K562 (cell line): ENCODE measurements at regions not wholly inside any gene's neighbourhood (a gene's known extent, or its start where the extent isn't known, plus 50 kb on each side); places are given as distances from the start of the nearest gene placed in this dataset.
A peak's percentile ranks its signal among the peaks of the same experiment; 100 is the strongest.

Experiments used
- ATAC-seq: fragments of 200-7000 bp; cut with Tn5 transposase; 3 replicates; pipeline ENCODE4 v1.9.1; 2020; ENCODE audit warnings: moderate library complexity
- BruUV-seq: library from RNA; stranded (reverse); fragments of 400-500 nt; replicated peaks from 2 replicates; lab custom pipeline; 2021; lab: Mats Ljungman, UMichigan
- CTCF ChIA-PET: fragments of 300-600 bp; formaldehyde crosslinking; extraction: SDS; loops from one replicate; lab custom pipeline; 2021; ENCODE audit warnings: low intra/inter-chr PET ratio; lab: Yijun Ruan, JAX
- POLR2A ChIA-PET: fragments of 300-600, 350-650 bp; sonication (Branson Sonifier 250); formaldehyde crosslinking; extraction: SDS; loops from one replicate; lab custom pipeline; 2021; ENCODE audit warnings: antibody characterized with exemption, inconsistent platforms; lab: Yijun Ruan, JAX
- DNase-seq, 4 experiments: peaks; one replicate each; pipeline versions ENCODE4 v3.0.0 to v3.0.0-alpha.2; 2011 to 2018; ENCODE audit warnings: low spot score in 3 of 4, mixed read lengths in 3 of 4; ENCODE audit errors: extremely low read depth in 1 of 4
- FAIRE-seq: peaks from 2 replicates; lab custom pipeline; 2011; peaks lifted over from hg19 to GRCh38; lab: Jason Lieb, UNC
- H2AFZ ChIP-seq: 2 replicates; pipeline ENCODE4 v1.6.0; 2011; ENCODE audit warnings: low read depth, low read length, control low read depth, inconsistent platforms
- H3K27ac ChIP-seq: fragments of 200-600 bp; 3 replicates; pipeline ENCODE4 v1.8.0; 2011; ENCODE audit warnings: low read depth, mild to moderate bottlenecking, control low read depth, inconsistent platforms, low read length, moderate library complexity, mixed read lengths; ENCODE audit errors: extremely low read depth
- H3K27me3 ChIP-seq, 2 experiments: fragments of 300-600 bp in 1 of 2; 2 replicates in 1 of 2; 3 replicates in 1 of 2; pipeline versions ENCODE4 v1.6.0 to v1.8.0; 2011; ENCODE audit warnings: inconsistent platforms in 2 of 2, low read length in 2 of 2, mild to moderate bottlenecking in 1 of 2, mixed read lengths in 1 of 2, moderate library complexity in 1 of 2; ENCODE audit not compliant: control insufficient read depth in 2 of 2, insufficient read depth in 2 of 2
- H3K36me3 ChIP-seq: fragments of 300-600 bp; 3 replicates; pipeline ENCODE4 v1.8.0; 2011; ENCODE audit warnings: mild to moderate bottlenecking, low read length, inconsistent platforms; ENCODE audit not compliant: control insufficient read depth, insufficient read depth
- H3K4me1 ChIP-seq, 2 experiments: fragments of 200-600 bp in 1 of 2; replicated peaks in 1 of 2; 2 replicates in 1 of 2; 3 replicates in 1 of 2; pipeline versions ENCODE4 v1.5.1 to v1.8.0; 2011; ENCODE audit warnings: inconsistent platforms in 2 of 2, low read length in 2 of 2, mild to moderate bottlenecking in 1 of 2, mixed read lengths in 1 of 2, moderate library complexity in 1 of 2; ENCODE audit not compliant: control insufficient read depth in 2 of 2, insufficient read depth in 2 of 2
- H3K4me2 ChIP-seq: 2 replicates; pipeline ENCODE4 v1.6.1; 2011; ENCODE audit warnings: low read length, control low read depth, inconsistent platforms, mixed read lengths; ENCODE audit not compliant: insufficient read depth
- H3K4me3 ChIP-seq: fragments of 200-600 bp; sonication (generic), shearing (Covaris generic); 2 replicates; pipeline ENCODE4 v1.5.1; 2016; ENCODE audit warnings: control low read depth, inconsistent platforms
- H3K79me2 ChIP-seq: fragments of 200-600 bp; 3 replicates; pipeline ENCODE4 v1.8.0; 2011; ENCODE audit warnings: low read length, inconsistent platforms; ENCODE audit not compliant: control insufficient read depth, insufficient read depth
- H3K9ac ChIP-seq, 2 experiments: 2 replicates each; pipeline versions ENCODE4 v1.6.0 to v1.6.1; 2011; ENCODE audit warnings: low read depth in 2 of 2, low read length in 2 of 2, control low read depth in 1 of 2, inconsistent platforms in 1 of 2, mild to moderate bottlenecking in 1 of 2, mixed read lengths in 1 of 2; ENCODE audit not compliant: insufficient read depth in 1 of 2
- H3K9me1 ChIP-seq: one replicate; pipeline ENCODE4 v1.6.0; 2011; ENCODE audit warnings: inconsistent platforms, mild to moderate bottlenecking, low read length, moderate library complexity; ENCODE audit not compliant: control insufficient read depth, insufficient read depth
- H3K9me3 ChIP-seq: replicated peaks from 2 replicates; pipeline ENCODE4 v1.5.1; 2011; ENCODE audit warnings: low read depth, low read length, inconsistent platforms; ENCODE audit not compliant: control insufficient read depth, insufficient read depth
- H4K20me1 ChIP-seq: replicated peaks from 2 replicates; pipeline ENCODE4 v1.6.1; 2011; ENCODE audit warnings: low read length, inconsistent platforms, mixed read lengths; ENCODE audit not compliant: control insufficient read depth, insufficient read depth
- CEBPB ChIP-seq: fragments of 450-650 bp; IDR thresholded peaks from 2 replicates; pipeline ENCODE4 v1.6.1; 2016; ENCODE audit warnings: missing genetic modification characterization, missing compliant biosample characterization
- CEBPG ChIP-seq, 3 experiments: fragments of 200-800 bp in 1 of 3; sonication (Bioruptor generic) in 1 of 3; sonication (generic) in 1 of 3; formaldehyde crosslinking in 1 of 3; IDR thresholded peaks in 2 of 3; conservative IDR thresholded peaks in 1 of 3; 2 replicates each; pipeline versions ENCODE4 v1.6.1 to v1.8.0; 2016 to 2022; ENCODE audit warnings: missing compliant biosample characterization in 2 of 3, missing genetic modification characterization in 2 of 3, mild to moderate bottlenecking in 1 of 3, missing genetic modification reagents in 1 of 3
- KDM4B ChIP-seq, 2 experiments: fragments of 450-650 bp in 1 of 2; sonication (generic) in 1 of 2; IDR thresholded peaks; 2 replicates each; pipeline ENCODE4 v1.6.1; 2016 to 2017; ENCODE audit warnings: borderline replicate concordance in 2 of 2, antibody characterized with exemption in 1 of 2, low read depth in 1 of 2, mild to moderate bottlenecking in 1 of 2
- MEF2D ChIP-seq: conservative IDR thresholded peaks from 2 replicates; pipeline ENCODE4 v1.6.1; 2016; ENCODE audit warnings: low read depth, missing genetic modification characterization, missing compliant biosample characterization
- MLX ChIP-seq, 2 experiments: fragments of 450-650 bp in 1 of 2; sonication (generic) in 1 of 2; formaldehyde crosslinking; conservative IDR thresholded peaks; 2 replicates each; pipeline versions ENCODE4 v1.4.0 to v1.8.1; 2020 to 2022; ENCODE audit warnings: mild to moderate bottlenecking in 1 of 2, missing genetic modification reagents in 1 of 2
- PHF8 ChIP-seq: fragments of 200-600 bp; sonication (generic); IDR thresholded peaks from 2 replicates; pipeline ENCODE4 v1.6.1; 2012; ENCODE audit warnings: mixed run types, mild to moderate bottlenecking, inconsistent platforms, low read length, moderate library complexity, borderline replicate concordance
- PYGO2 ChIP-seq: fragments of 450-650 bp; IDR thresholded peaks from 2 replicates; pipeline ENCODE4 v1.6.1; 2016; ENCODE audit warnings: mild to moderate bottlenecking, missing genetic modification characterization, moderate library complexity, missing compliant biosample characterization
- RBM25 ChIP-seq: fragments of 200-400 bp; formaldehyde crosslinking; IDR thresholded peaks from 2 replicates; pipeline ENCODE4 v1.6.1; 2018; ENCODE audit warnings: low read length, low read depth, moderate library complexity; ENCODE audit not compliant: severe bottlenecking
- SMAD4 ChIP-seq: fragments of 250-450 bp; sonication (Bioruptor Pico); conservative IDR thresholded peaks from 2 replicates; pipeline ENCODE4 v1.8.0; 2021; ENCODE audit warnings: inconsistent platforms, mild to moderate bottlenecking, moderate library complexity
- SP1 ChIP-seq: sonication (generic); formaldehyde crosslinking; IDR thresholded peaks from 2 replicates; pipeline ENCODE4 v1.8.1; 2022; ENCODE audit warnings: mild to moderate bottlenecking, missing genetic modification reagents
- TEAD4 ChIP-seq, 2 experiments: sonication (generic) in 1 of 2; formaldehyde crosslinking in 1 of 2; IDR thresholded peaks; 2 replicates each; pipeline versions ENCODE4 v1.6.1 to v1.8.0; 2012 to 2022; ENCODE audit warnings: borderline replicate concordance in 1 of 2, inconsistent platforms in 1 of 2, low read length in 1 of 2, mild to moderate bottlenecking in 1 of 2, missing genetic modification reagents in 1 of 2
- ZNF12 ChIP-seq: sonication (generic); formaldehyde crosslinking; IDR thresholded peaks from 2 replicates; pipeline ENCODE4 v1.4.0; 2020; ENCODE audit warnings: mild to moderate bottlenecking, missing genetic modification reagents
- ZNF589 ChIP-seq: fragments of 200-800 bp; sonication (Bioruptor generic); IDR thresholded peaks from 2 replicates; pipeline ENCODE4 v1.6.1; 2016; ENCODE audit warnings: low read depth, missing genetic modification characterization, missing compliant biosample characterization
- WGBS: fragments of 100-300 bp; shearing (Covaris generic); methylation state at CpG from one replicate; pipeline ENCODE4 v1.1.6; 2016; ENCODE audit warnings: low coverage, mixed read lengths; ENCODE audit not compliant: insufficient coverage; ENCODE audit errors: missing lambda C conversion rate; 5-methylcytosine and 5-hydroxymethylcytosine counted together
- in situ Hi-C: fragments of 300-500 bp; cut with MboI; formaldehyde crosslinking; loops from 4 replicates; pipeline ENCODE4 v1.15.0; 2018; ENCODE audit warnings: inconsistent platforms, mixed read lengths
- intact Hi-C: fragments of 100-400 bp; cut with micrococcal nuclease; formaldehyde crosslinking; loops from 2 replicates; pipeline ENCODE4 v1.14.2; 2022
- TF ChIP-seq, protein P1 (sequence below): sonication (generic); formaldehyde crosslinking; IDR thresholded peaks from 2 replicates; pipeline ENCODE4 v1.4.0; 2020; ENCODE audit warnings: mild to moderate bottlenecking, missing genetic modification reagents
- TF ChIP-seq, protein P2 (sequence below): sonication (generic); formaldehyde crosslinking; IDR thresholded peaks from 2 replicates; pipeline ENCODE4 v1.8.0; 2022; ENCODE audit warnings: missing genetic modification reagents, mild to moderate bottlenecking, borderline replicate concordance
- TF ChIP-seq, protein P3 (sequence below): fragments of 250-450 bp; sonication (Bioruptor Pico); IDR thresholded peaks from 2 replicates; pipeline ENCODE4 v1.9.0; 2021; ENCODE audit warnings: mild to moderate bottlenecking, inconsistent platforms

- no peak overlapping the region for H3K9ac ChIP-seq
- no peaks in the 10 kb centered on the region for H3K36me3 ChIP-seq
- intact Hi-C loops (no loop called here), in situ Hi-C loops (no loop called here)
- ChIA-PET POLR2A (no interaction called here), CTCF (no interaction called here)
- no peaks in the 10 kb centered on the region for H3K9me1 ChIP-seq
- no peak for ATAC-seq
- H3K4me1 ChIP-seq = no peaks in the 10 kb centered on the region; a peak in 1 of 5 replicates
- FAIRE-seq = no peak
- H3K4me2 ChIP-seq = no peak overlapping the region
- H2AFZ ChIP-seq = no peak overlapping the region
- DNase-seq = no peak
- no peak overlapping the region for H3K4me3 ChIP-seq
- H4K20me1 ChIP-seq = no peaks in the 10 kb centered on the region
- H3K27me3 ChIP-seq = no peaks in the 10 kb centered on the region; a peak in 1 of 5 replicates
- H3K9me3 ChIP-seq = peaks cover 2% of the 10 kb centered on the region; the same call in 1 of the 2 replicates
- TF ChIP-seq, protein P1, sequence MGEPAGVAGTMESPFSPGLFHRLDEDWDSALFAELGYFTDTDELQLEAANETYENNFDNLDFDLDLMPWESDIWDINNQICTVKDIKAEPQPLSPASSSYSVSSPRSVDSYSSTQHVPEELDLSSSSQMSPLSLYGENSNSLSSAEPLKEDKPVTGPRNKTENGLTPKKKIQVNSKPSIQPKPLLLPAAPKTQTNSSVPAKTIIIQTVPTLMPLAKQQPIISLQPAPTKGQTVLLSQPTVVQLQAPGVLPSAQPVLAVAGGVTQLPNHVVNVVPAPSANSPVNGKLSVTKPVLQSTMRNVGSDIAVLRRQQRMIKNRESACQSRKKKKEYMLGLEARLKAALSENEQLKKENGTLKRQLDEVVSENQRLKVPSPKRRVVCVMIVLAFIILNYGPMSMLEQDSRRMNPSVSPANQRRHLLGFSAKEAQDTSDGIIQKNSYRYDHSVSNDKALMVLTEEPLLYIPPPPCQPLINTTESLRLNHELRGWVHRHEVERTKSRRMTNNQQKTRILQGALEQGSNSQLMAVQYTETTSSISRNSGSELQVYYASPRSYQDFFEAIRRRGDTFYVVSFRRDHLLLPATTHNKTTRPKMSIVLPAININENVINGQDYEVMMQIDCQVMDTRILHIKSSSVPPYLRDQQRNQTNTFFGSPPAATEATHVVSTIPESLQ (CRISPR knock-in tag) = no peak
- TF ChIP-seq, protein P2, sequence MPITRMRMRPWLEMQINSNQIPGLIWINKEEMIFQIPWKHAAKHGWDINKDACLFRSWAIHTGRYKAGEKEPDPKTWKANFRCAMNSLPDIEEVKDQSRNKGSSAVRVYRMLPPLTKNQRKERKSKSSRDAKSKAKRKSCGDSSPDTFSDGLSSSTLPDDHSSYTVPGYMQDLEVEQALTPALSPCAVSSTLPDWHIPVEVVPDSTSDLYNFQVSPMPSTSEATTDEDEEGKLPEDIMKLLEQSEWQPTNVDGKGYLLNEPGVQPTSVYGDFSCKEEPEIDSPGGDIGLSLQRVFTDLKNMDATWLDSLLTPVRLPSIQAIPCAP (CRISPR knock-in tag) = no peak
- no peak for TF ChIP-seq KDM4B (IDR thresholded peaks at IDR 0.05; ENCODE audit: borderline replicate concordance in 2 of 2, low read depth in 1 of 2)
- TF ChIP-seq PYGO2 = no peak
- no peak for TF ChIP-seq PHF8
- no peak for TF ChIP-seq RBM25
- no peak for TF ChIP-seq MLX (CRISPR knock-in tag; conservative IDR thresholded peaks at IDR 0.05)
- no peak for TF ChIP-seq SMAD4 (CRISPR knock-in tag)
- no peak for TF ChIP-seq TEAD4 (IDR thresholded peaks at IDR 0.05; ENCODE audit: low read length)
- no peak for TF ChIP-seq TEAD4 (CRISPR knock-in tag; IDR thresholded peaks at IDR 0.05; ENCODE audit: borderline replicate concordance)
- peak; percentile 42 for TF ChIP-seq CEBPB
- no peak for TF ChIP-seq SP1 (CRISPR knock-in tag)
- TF ChIP-seq CEBPG (CRISPR knock-in tag; IDR thresholded peaks at IDR 0.05) = no peak
- TF ChIP-seq CEBPG (tag; conservative IDR thresholded peaks at IDR 0.05 in 1 of 2, IDR thresholded peaks at IDR 0.05 in 1 of 2) = peak in 1 of 2 experiments; percentile 46; a peak in 1 of 4 replicates
- no peak for TF ChIP-seq MEF2D
- TF ChIP-seq, protein P3, sequence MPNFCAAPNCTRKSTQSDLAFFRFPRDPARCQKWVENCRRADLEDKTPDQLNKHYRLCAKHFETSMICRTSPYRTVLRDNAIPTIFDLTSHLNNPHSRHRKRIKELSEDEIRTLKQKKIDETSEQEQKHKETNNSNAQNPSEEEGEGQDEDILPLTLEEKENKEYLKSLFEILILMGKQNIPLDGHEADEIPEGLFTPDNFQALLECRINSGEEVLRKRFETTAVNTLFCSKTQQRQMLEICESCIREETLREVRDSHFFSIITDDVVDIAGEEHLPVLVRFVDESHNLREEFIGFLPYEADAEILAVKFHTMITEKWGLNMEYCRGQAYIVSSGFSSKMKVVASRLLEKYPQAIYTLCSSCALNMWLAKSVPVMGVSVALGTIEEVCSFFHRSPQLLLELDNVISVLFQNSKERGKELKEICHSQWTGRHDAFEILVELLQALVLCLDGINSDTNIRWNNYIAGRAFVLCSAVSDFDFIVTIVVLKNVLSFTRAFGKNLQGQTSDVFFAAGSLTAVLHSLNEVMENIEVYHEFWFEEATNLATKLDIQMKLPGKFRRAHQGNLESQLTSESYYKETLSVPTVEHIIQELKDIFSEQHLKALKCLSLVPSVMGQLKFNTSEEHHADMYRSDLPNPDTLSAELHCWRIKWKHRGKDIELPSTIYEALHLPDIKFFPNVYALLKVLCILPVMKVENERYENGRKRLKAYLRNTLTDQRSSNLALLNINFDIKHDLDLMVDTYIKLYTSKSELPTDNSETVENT (CRISPR knock-in tag) = no peak
- TF ChIP-seq ZNF589 (CRISPR knock-in tag) = no peak
- no peak for TF ChIP-seq ZNF12 (CRISPR knock-in tag)
- BruUV-seq = no TSS peak
- no peak overlapping the region for H3K27ac ChIP-seq
- no peaks in the 10 kb centered on the region for H3K79me2 ChIP-seq
- WGBS = 0% methylated on average over 4 of the region's 5 CpGs
Measured at GRCh38 chr10:125593644-125594043, 89.3 kb downstream of the TEX36 start.
